SJCRH30 (cell line): ENCODE measurements at regions not wholly inside any gene's neighbourhood (a gene's known extent, or its start where the extent isn't known, plus 50 kb on each side); places are given as distances from the start of the nearest gene placed in this dataset.
A peak's percentile ranks its signal among the peaks of the same experiment; 100 is the strongest.

Experiments
- DNase-seq, 2 experiments: peaks; one replicate each; pipeline ENCODE4 v3.0.0-alpha.2; 2015 to 2020
- H3K27ac ChIP-seq: fragments of 250-450 bp; sonication (Bioruptor Pico); 2 replicates; pipeline ENCODE4 v1.5.1; 2020; ENCODE audit warnings: mild to moderate bottlenecking, moderate library complexity
- H3K27me3 ChIP-seq: fragments of 250-450 bp; sonication (Bioruptor Pico); 2 replicates; pipeline ENCODE4 v1.5.1; 2020; ENCODE audit warnings: mild to moderate bottlenecking, moderate library complexity
- H3K36me3 ChIP-seq: fragments of 250-450 bp; sonication (Bioruptor Pico); 2 replicates; pipeline ENCODE4 v1.5.1; 2020; ENCODE audit warnings: mild to moderate bottlenecking, moderate library complexity
- H3K4me1 ChIP-seq: fragments of 250-450 bp; sonication (Bioruptor Pico); 2 replicates; pipeline ENCODE4 v1.5.1; 2020; ENCODE audit warnings: mild to moderate bottlenecking, moderate library complexity
- H3K4me3 ChIP-seq: fragments of 250-450 bp; sonication (Bioruptor Pico); 2 replicates; pipeline ENCODE4 v1.5.1; 2020; ENCODE audit warnings: mild to moderate bottlenecking, moderate library complexity
- H3K9me3 ChIP-seq: fragments of 250-450 bp; sonication (Bioruptor Pico); replicated peaks from 2 replicates; pipeline ENCODE4 v1.5.1; 2020; ENCODE audit warnings: mild to moderate bottlenecking, moderate library complexity

- DNase-seq = no peak
Observed at GRCh38 chr3:82791241-82791640, 1029.8 kb upstream of the GBE1 start.

GRCh38 chr3:82790307-82791097 lies 1029.1 kb upstream of the GBE1 start:
- Histone ChIP-seq H3K36me3 (no peaks in the 10 kb centered on the region), H3K9me3 (no peaks in the 10 kb centered on the region)
- no peak for DNase-seq

More at GRCh38 chr3:82791241-82791640, 1029.8 kb upstream of the GBE1 start:
- Histone ChIP-seq H3K27ac (no peak overlapping the region), H3K36me3 (no peaks in the 10 kb centered on the region), H3K27me3 (no peaks in the 10 kb centered on the region), H3K4me1 (no peaks in the 10 kb centered on the region), H3K4me3 (no peak overlapping the region), H3K9me3 (no peaks in the 10 kb centered on the region)

GRCh38 chr3:82783194-82783593 lies 1021.7 kb upstream of the GBE1 start:
- H3K27me3 ChIP-seq = no peaks in the 10 kb centered on the region
- no peaks in the 10 kb centered on the region for H3K9me3 ChIP-seq
- H3K4me1 ChIP-seq = no peaks in the 10 kb centered on the region
- no peak overlapping the region for H3K4me3 ChIP-seq
- H3K36me3 ChIP-seq = no peaks in the 10 kb centered on the region
- no peak overlapping the region for H3K27ac ChIP-seq
- DNase-seq = no peak

More at GRCh38 chr3:82790307-82791097, 1029.1 kb upstream of the GBE1 start:
- no peak overlapping the region for H3K4me3 ChIP-seq
- H3K27me3 ChIP-seq = no peaks in the 10 kb centered on the region
- H3K27ac ChIP-seq = no peak overlapping the region
- H3K4me1 ChIP-seq = no peaks in the 10 kb centered on the region

GRCh38 chr3:82773207-82773606 lies 1011.8 kb upstream of the GBE1 start:
- no peak for DNase-seq
- Histone ChIP-seq H3K36me3 (no peaks in the 10 kb centered on the region), H3K9me3 (no peaks in the 10 kb centered on the region), H3K4me3 (no peak overlapping the region), H3K27me3 (no peaks in the 10 kb centered on the region), H3K4me1 (no peaks in the 10 kb centered on the region), H3K27ac (no peak overlapping the region)

GRCh38 chr3:82764521-82764920 lies 1003.1 kb upstream of the GBE1 start:
- Histone ChIP-seq H3K27ac (no peak overlapping the region), H3K4me3 (no peak overlapping the region), H3K4me1 (no peaks in the 10 kb centered on the region), H3K36me3 (no peaks in the 10 kb centered on the region), H3K27me3 (no peaks in the 10 kb centered on the region), H3K9me3 (no peaks in the 10 kb centered on the region)
- no peak for DNase-seq

GRCh38 chr3:82761858-82762257 lies 1000.4 kb upstream of the GBE1 start:
- Histone ChIP-seq H3K27ac (no peak overlapping the region), H3K27me3 (no peaks in the 10 kb centered on the region), H3K4me3 (no peak overlapping the region), H3K4me1 (no peaks in the 10 kb centered on the region), H3K36me3 (no peaks in the 10 kb centered on the region), H3K9me3 (no peaks in the 10 kb centered on the region)
- DNase-seq = peak in 1 of 2 experiments; percentile 6

- Histone ChIP-seq H3K27ac (no peak overlapping the region), H3K9me3 (no peaks in the 10 kb centered on the region), H3K27me3 (no peaks in the 10 kb centered on the region), H3K4me1 (no peaks in the 10 kb centered on the region), H3K4me3 (no peak overlapping the region), H3K36me3 (no peaks in the 10 kb centered on the region)
- no peak for DNase-seq
Observed at GRCh38 chr3:82745544-82745943, 984.1 kb upstream of the GBE1 start.

- H3K4me1 ChIP-seq = no peaks in the 10 kb centered on the region
- no peak for DNase-seq
- no peaks in the 10 kb centered on the region for H3K9me3 ChIP-seq
- H3K36me3 ChIP-seq = no peaks in the 10 kb centered on the region
- H3K27ac ChIP-seq = no peak overlapping the region
- H3K27me3 ChIP-seq = no peaks in the 10 kb centered on the region
- no peak overlapping the region for H3K4me3 ChIP-seq
Observed at GRCh38 chr3:82743196-82743595, 981.8 kb upstream of the GBE1 start.

GRCh38 chr3:82741346-82741745 lies 979.9 kb upstream of the GBE1 start:
- DNase-seq = no peak
- H3K9me3 ChIP-seq = no peaks in the 10 kb centered on the region
- H3K4me3 ChIP-seq = no peak overlapping the region
- no peak overlapping the region for H3K27ac ChIP-seq
- no peaks in the 10 kb centered on the region for H3K4me1 ChIP-seq
- H3K27me3 ChIP-seq = no peaks in the 10 kb centered on the region
- H3K36me3 ChIP-seq = no peaks in the 10 kb centered on the region

GRCh38 chr3:82739390-82739789 lies 977.9 kb upstream of the GBE1 start:
- H3K4me1 ChIP-seq = no peaks in the 10 kb centered on the region
- no peak overlapping the region for H3K27ac ChIP-seq
- no peak overlapping the region for H3K4me3 ChIP-seq
- H3K36me3 ChIP-seq = no peaks in the 10 kb centered on the region
- no peak for DNase-seq
- H3K9me3 ChIP-seq = no peaks in the 10 kb centered on the region
- no peaks in the 10 kb centered on the region for H3K27me3 ChIP-seq

GRCh38 chr3:82736696-82737277 lies 975.3 kb upstream of the GBE1 start:
- H3K4me3 ChIP-seq = no peak overlapping the region
- H3K36me3 ChIP-seq = no peaks in the 10 kb centered on the region
- H3K27ac ChIP-seq = no peak overlapping the region
- no peaks in the 10 kb centered on the region for H3K9me3 ChIP-seq
- no peaks in the 10 kb centered on the region for H3K4me1 ChIP-seq
- no peak for DNase-seq
- no peaks in the 10 kb centered on the region for H3K27me3 ChIP-seq

GRCh38 chr3:82715091-82715856 lies 953.8 kb upstream of the GBE1 start:
- no peak overlapping the region for H3K4me3 ChIP-seq
- H3K27me3 ChIP-seq = no peaks in the 10 kb centered on the region
- DNase-seq = no peak
- no peaks in the 10 kb centered on the region for H3K36me3 ChIP-seq
- no peaks in the 10 kb centered on the region for H3K4me1 ChIP-seq
- no peaks in the 10 kb centered on the region for H3K9me3 ChIP-seq
- no peak overlapping the region for H3K27ac ChIP-seq

GRCh38 chr3:82707035-82707434 lies 945.6 kb upstream of the GBE1 start:
- no peaks in the 10 kb centered on the region for H3K9me3 ChIP-seq
- peak in 1 of 2 experiments; percentile 8 for DNase-seq
- no peak overlapping the region for H3K27ac ChIP-seq
- no peak overlapping the region for H3K4me3 ChIP-seq
- no peaks in the 10 kb centered on the region for H3K4me1 ChIP-seq
- no peaks in the 10 kb centered on the region for H3K27me3 ChIP-seq
- H3K36me3 ChIP-seq = no peaks in the 10 kb centered on the region

- no peak for DNase-seq
- H3K9me3 ChIP-seq = no peaks in the 10 kb centered on the region
- H3K27ac ChIP-seq = no peak overlapping the region
- H3K36me3 ChIP-seq = no peaks in the 10 kb centered on the region
- H3K4me1 ChIP-seq = no peaks in the 10 kb centered on the region
- no peak overlapping the region for H3K4me3 ChIP-seq
- no peaks in the 10 kb centered on the region for H3K27me3 ChIP-seq
Observed at GRCh38 chr3:82685761-82686160, 924.3 kb upstream of the GBE1 start.

GRCh38 chr3:82676356-82677026 lies 915.0 kb upstream of the GBE1 start:
- Histone ChIP-seq H3K36me3 (no peaks in the 10 kb centered on the region), H3K27me3 (no peaks in the 10 kb centered on the region), H3K4me1 (no peaks in the 10 kb centered on the region), H3K9me3 (no peaks in the 10 kb centered on the region), H3K27ac (no peak overlapping the region), H3K4me3 (no peak overlapping the region)
- DNase-seq = no peak
